ENCODE measurements at regions not wholly inside any gene's neighbourhood (a gene's known extent, or its start where the extent isn't known, plus 50 kb on each side); places are given as distances from the start of the nearest gene placed in this dataset.

- ChIA-PET CTCF (no interaction called here), POLR2A (no interaction called here), RAD21 (ENCODE audit: low non-redundant PET in 1 of 2, low total read pairs in 2 of 2, uncharacterized antibody in 2 of 2, unreplicated experiment in 2 of 2) (no interaction called here)
- no peak overlapping the region for H3K4me3 ChIP-seq (replicated peaks in 1 of 2; ENCODE audit: low read depth in 1 of 2, low read length in 2 of 2)
- BruUV-seq (replicated peaks), result no TSS peak
- no peak overlapping the region for H3K9ac ChIP-seq (ENCODE audit: low read length)
- intact Hi-C loops (cut with micrococcal nuclease), result no loop called here
- no peaks in the 10 kb centered on the region for H3K79me2 ChIP-seq (ENCODE audit: insufficient read depth, low read length)
- DNase-seq (ENCODE audit: low read depth, low spot score), result no peak
- no peaks in the 10 kb centered on the region for H3K4me1 ChIP-seq (ENCODE audit: control insufficient read depth in 1 of 2, insufficient read depth in 2 of 2, low read length in 2 of 2)
- peak; percentile 67 for ATAC-seq
- H3K36me3 ChIP-seq (ENCODE audit: control insufficient read depth in 1 of 2, insufficient read depth in 2 of 2, low read length in 2 of 2), result peaks cover 0 to 9% of the 10 kb centered on the region in 2 experiments; a peak in 1 of 4 replicates
- H3K9me2 ChIP-seq (ENCODE audit: insufficient read depth), result no peaks in the 10 kb centered on the region
- no peak for TF ChIP-seq FOSL1 (IDR thresholded peaks at IDR 0.05; ENCODE audit: low read depth)
- peak in 2 of 3 experiments; percentile 8 to 36; a peak in 3 of 6 replicates for TF ChIP-seq CTCF (IDR thresholded peaks at IDR 0.05 in 2 of 3, conservative IDR thresholded peaks at IDR 0.05 in 1 of 3; ENCODE audit: borderline replicate concordance in 1 of 3, insufficient read depth in 1 of 3, low read depth in 2 of 3, low read length in 2 of 3)
- TF ChIP-seq RAD21 (IDR thresholded peaks at IDR 0.05; ENCODE audit: low read depth), result peak; percentile 37
- H3K9me3 ChIP-seq (ENCODE audit: control insufficient read depth in 1 of 2, insufficient read depth in 1 of 2, low read depth in 1 of 2, low read length in 2 of 2), result peaks cover 8 to 26% of the 10 kb centered on the region in 2 experiments; a peak in 2 of 4 replicates
- H3K4me2 ChIP-seq (ENCODE audit: low read length), result no peak overlapping the region
- H3K27ac ChIP-seq (ENCODE audit: low read depth, low read length), result no peak overlapping the region
- H3K27me3 ChIP-seq (ENCODE audit: insufficient read depth, low read length), result no peaks in the 10 kb centered on the region
- no peak overlapping the region for H2AFZ ChIP-seq (ENCODE audit: low read depth, low read length, poor library complexity, severe bottlenecking)
- H4K20me1 ChIP-seq (ENCODE audit: insufficient read depth), result no peaks in the 10 kb centered on the region
Measured at GRCh38 chr15:36278219-36278618, 301.2 kb upstream of the CDIN1 start.

- no peak for ATAC-seq
- POLR2A ChIA-PET, result no interaction called here
- peaks cover 4 to 18% of the 10 kb centered on the region in 2 experiments; a peak in 2 of 4 replicates for H3K9me3 ChIP-seq (ENCODE audit: control insufficient read depth in 1 of 2, insufficient read depth in 1 of 2, low read depth in 1 of 2, low read length in 2 of 2)
- H2AFZ ChIP-seq (ENCODE audit: low read depth, low read length, poor library complexity, severe bottlenecking), result no peak overlapping the region
- RAD21 ChIA-PET (ENCODE audit: low non-redundant PET in 1 of 2, low total read pairs in 2 of 2, uncharacterized antibody in 2 of 2, unreplicated experiment in 2 of 2), result no interaction called here
- no peak for DNase-seq (ENCODE audit: low read depth, low spot score)
- H3K4me3 ChIP-seq (replicated peaks in 1 of 2; ENCODE audit: low read depth in 1 of 2, low read length in 2 of 2), result no peak overlapping the region
- no TSS peak for BruUV-seq (replicated peaks)
- H3K27me3 ChIP-seq (ENCODE audit: insufficient read depth, low read length), result no peaks in the 10 kb centered on the region
- intact Hi-C loops (cut with micrococcal nuclease), result no loop called here
- H3K36me3 ChIP-seq (ENCODE audit: control insufficient read depth in 1 of 2, insufficient read depth in 2 of 2, low read length in 2 of 2), result 0 out of 4 replicates have a peak, but pooled peaks cover 0 to 4% of the 10 kb centered on the region in 2 experiments
- CTCF ChIA-PET, result no interaction called here
- H3K79me2 ChIP-seq (ENCODE audit: insufficient read depth, low read length), result no peaks in the 10 kb centered on the region
- no peak overlapping the region for H3K27ac ChIP-seq (ENCODE audit: low read depth, low read length)
- no peak overlapping the region for H3K4me2 ChIP-seq (ENCODE audit: low read length)
- H4K20me1 ChIP-seq (ENCODE audit: insufficient read depth), result no peaks in the 10 kb centered on the region
- no peak overlapping the region for H3K9ac ChIP-seq (ENCODE audit: low read length)
- no peak for TF ChIP-seq EZH2 (IDR thresholded peaks at IDR 0.05)
- TF ChIP-seq RAD21 (IDR thresholded peaks at IDR 0.05; ENCODE audit: low read depth), result no peak
- no peaks in the 10 kb centered on the region for H3K9me2 ChIP-seq (ENCODE audit: insufficient read depth)
- H3K4me1 ChIP-seq (ENCODE audit: control insufficient read depth in 1 of 2, insufficient read depth in 2 of 2, low read length in 2 of 2), result no peaks in the 10 kb centered on the region
Measured at GRCh38 chr15:36282821-36283220, 296.6 kb upstream of the CDIN1 start.

Data from HCT116 (cell line).